DMS114 treated with DMSO at 0.1 percent for 48 hours (cell line): ENCODE measurements at regions not wholly inside any gene's neighbourhood (a gene's known extent, or its start where the extent isn't known, plus 50 kb on each side); places are given as distances from the start of the nearest gene placed in this dataset.
"Not testable (repeated sequence)": the region's sequence is repeated elsewhere in the genome, so short reads cannot be mapped to it uniquely, and the experiment has no call there.

Experiments used
- DNase-seq: peaks from one replicate; lab custom pipeline; 2025; ENCODE audit not compliant: unreplicated experiment; lab: John Stamatoyannopoulos, UW

- DNase-seq, result no peak
Observed at GRCh38 chr15:77864211-77865105, 213.1 kb downstream of the TBC1D2B start.

- no peak for DNase-seq
Observed at GRCh38 chr15:77863491-77864105, 213.9 kb downstream of the TBC1D2B start.

- DNase-seq, result no peak
Observed at GRCh38 chr15:77862651-77863104, 214.8 kb downstream of the TBC1D2B start.

GRCh38 chr15:77861997-77862635 lies 215.4 kb downstream of the TBC1D2B start:
- not testable (repeated sequence) for DNase-seq

- no peak for DNase-seq
Observed at GRCh38 chr15:77860071-77860691, 217.3 kb downstream of the TBC1D2B start.

- no peak for DNase-seq
Observed at GRCh38 chr15:77859491-77860060, 217.9 kb downstream of the TBC1D2B start.

- no peak for DNase-seq
Observed at GRCh38 chr15:77858792-77859490, 218.6 kb downstream of the TBC1D2B start.

GRCh38 chr15:77857419-77857818 lies 220.1 kb downstream of the TBC1D2B start:
- no peak for DNase-seq

GRCh38 chr15:77856705-77857346 lies 220.7 kb downstream of the TBC1D2B start:
- no peak for DNase-seq

GRCh38 chr15:77855871-77856270 lies 221.6 kb downstream of the TBC1D2B start:
- DNase-seq, result no peak

- no peak for DNase-seq
Observed at GRCh38 chr15:77854980-77855379, 222.3 kb upstream of the LINGO1 start.

GRCh38 chr15:77853910-77854309 lies 221.2 kb upstream of the LINGO1 start:
- no peak for DNase-seq

GRCh38 chr15:77853008-77853328 lies 220.3 kb upstream of the LINGO1 start:
- DNase-seq, result no peak

- DNase-seq, result no peak
Observed at GRCh38 chr15:77852241-77853007, 219.7 kb upstream of the LINGO1 start.

GRCh38 chr15:77851691-77852090 lies 219.0 kb upstream of the LINGO1 start:
- no peak for DNase-seq

- no peak for DNase-seq
Observed at GRCh38 chr15:77851086-77851485, 218.4 kb upstream of the LINGO1 start.

GRCh38 chr15:77846986-77847385 lies 214.3 kb upstream of the LINGO1 start:
- no peak for DNase-seq

- DNase-seq, result no peak
Observed at GRCh38 chr15:77846360-77846759, 213.6 kb upstream of the LINGO1 start.

- DNase-seq, result no peak
Observed at GRCh38 chr15:77844798-77845446, 212.2 kb upstream of the LINGO1 start.
